ENCODE measurements at regions not wholly inside any gene's neighbourhood (a gene's known extent, or its start where the extent isn't known, plus 50 kb on each side); places are given as distances from the start of the nearest gene placed in this dataset.

GRCh38 chr17:34519282-34519681 lies 60.1 kb upstream of the TMEM132E start:
- Histone ChIP-seq H3K36me3 (no peaks in the 10 kb centered on the region), H3K4me3 (no peak overlapping the region), H3K9me3 (no peaks in the 10 kb centered on the region), H3K27me3 (replicated peaks in 1 of 7) (peaks cover 0 to 63% (median 0%) of the 10 kb centered on the region in 7 donors), H3K4me1 (no peaks in the 10 kb centered on the region), H3K27ac (no peak overlapping the region)
- intact Hi-C loops (cut with DNase I; ENCODE audit: low total_unique reads): no loop called here
- TF ChIP-seq CTCF (IDR thresholded peaks at IDR 0.05 in 8 of 11, conservative IDR thresholded peaks at IDR 0.05 in 3 of 11) (peak in 7 of 11 experiments; percentile 26 to 43 (median 41)), POLR2A (IDR thresholded peaks at IDR 0.05) (no peak)
- no peak for DNase-seq
- WGBS, 5 donors: 11 to 24% (median 22%) methylated on average over 6 of the region's 6 CpGs

GRCh38 chr17:34517406-34517805 lies 62.0 kb upstream of the TMEM132E start:
- TF ChIP-seq POLR2A (IDR thresholded peaks at IDR 0.05) (no peak), POLR2AphosphoS5 (IDR thresholded peaks at IDR 0.05) (no peak), CTCF (IDR thresholded peaks at IDR 0.05 in 8 of 11, conservative IDR thresholded peaks at IDR 0.05 in 3 of 11) (no peak)
- no peak for DNase-seq
- WGBS, 5 donors: 57 to 71% (median 67%) methylated on average over 1 of the region's 1 CpG; no CpG with 5 or more reads in 1 of the 5 donors
- no peaks in the 10 kb centered on the region for H3K9me3 ChIP-seq
- H3K27ac ChIP-seq: no peak overlapping the region
- intact Hi-C loops (cut with DNase I; ENCODE audit: low total_unique reads): no loop called here
- no peaks in the 10 kb centered on the region for H3K4me1 ChIP-seq
- no peak overlapping the region for H3K4me3 ChIP-seq
- no peaks in the 10 kb centered on the region for H3K36me3 ChIP-seq
- H3K27me3 ChIP-seq (replicated peaks in 1 of 7): peaks cover 0 to 73% (median 0%) of the 10 kb centered on the region in 7 donors

GRCh38 chr17:34511931-34512330 lies 67.5 kb upstream of the TMEM132E start:
- no peak for TF ChIP-seq POLR2AphosphoS5 (IDR thresholded peaks at IDR 0.05)
- intact Hi-C loops (cut with DNase I; ENCODE audit: low total_unique reads): no loop called here
- DNase-seq: no peak
- no peaks in the 10 kb centered on the region for H3K9me3 ChIP-seq
- peaks cover 0 to 66% (median 5%) of the 10 kb centered on the region in 7 donors for H3K27me3 ChIP-seq (replicated peaks in 1 of 7)
- 51 to 68% (median 60%) methylated on average over 3 of the region's 3 CpGs for WGBS, 5 donors
- H3K27ac ChIP-seq: no peak overlapping the region
- H3K36me3 ChIP-seq: no peaks in the 10 kb centered on the region
- H3K4me1 ChIP-seq: no peaks in the 10 kb centered on the region
- no peak overlapping the region for H3K4me3 ChIP-seq

- Histone ChIP-seq H3K36me3 (no peaks in the 10 kb centered on the region), H3K27me3 (replicated peaks in 1 of 7) (peaks cover 0 to 71% (median 5%) of the 10 kb centered on the region in 7 donors), H3K4me3 (no peak overlapping the region), H3K27ac (no peak overlapping the region), H3K9me3 (no peaks in the 10 kb centered on the region), H3K4me1 (no peaks in the 10 kb centered on the region)
- 76 to 97% (median 88%) methylated on average over 3 of the region's 3 CpGs for WGBS, 5 donors
- intact Hi-C loops (cut with DNase I; ENCODE audit: low total_unique reads): no loop called here
- no peak for DNase-seq
- TF ChIP-seq POLR2AphosphoS5 (IDR thresholded peaks at IDR 0.05) (no peak), POLR2A (IDR thresholded peaks at IDR 0.05) (no peak), CTCF (IDR thresholded peaks at IDR 0.05 in 8 of 11, conservative IDR thresholded peaks at IDR 0.05 in 3 of 11) (no peak)
These were observed 68.1 kb upstream of the TMEM132E start for GRCh38 chr17:34511265-34511664.
